ENCODE measurements at regions not wholly inside any gene's neighbourhood (a gene's known extent, or its start where the extent isn't known, plus 50 kb on each side); places are given as distances from the start of the nearest gene placed in this dataset.

DNA sequence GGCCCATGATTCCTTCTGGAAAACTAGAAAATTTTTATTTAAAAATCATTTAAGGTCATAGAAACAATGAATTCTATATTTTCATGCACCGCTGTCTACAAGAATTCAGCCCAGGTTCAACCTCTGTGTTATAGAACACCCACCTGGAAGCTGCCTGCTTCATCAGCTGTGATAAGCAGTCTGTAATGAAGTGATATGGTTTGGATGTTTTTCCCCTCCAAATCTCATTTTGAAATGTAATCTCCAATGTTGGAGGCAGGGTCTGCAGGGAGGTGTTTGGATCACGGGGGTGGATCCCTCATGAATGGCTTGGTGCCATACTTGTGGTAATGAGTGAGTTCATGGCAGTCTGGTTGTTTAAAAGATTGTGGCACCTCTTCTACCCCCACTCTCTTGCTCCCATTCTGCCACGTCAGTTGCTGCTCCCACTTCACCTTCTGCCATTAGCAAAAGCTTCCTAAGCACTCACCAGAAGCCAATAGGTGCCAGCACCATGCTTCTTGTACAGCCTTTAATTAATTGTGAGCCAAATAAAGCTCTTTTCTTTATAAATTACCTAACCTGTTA is 55.6 kb downstream of the MRPL32 start:
- no peaks in the 10 kb centered on the region for H3K36me3 ChIP-seq
- peaks cover 2% of the 10 kb centered on the region; the same call in 1 of the 2 replicates for H3K9me3 ChIP-seq
- H3K4me3 ChIP-seq: no peak overlapping the region
- no peaks in the 10 kb centered on the region for H3K27me3 ChIP-seq
- no peak for DNase-seq

DNA sequence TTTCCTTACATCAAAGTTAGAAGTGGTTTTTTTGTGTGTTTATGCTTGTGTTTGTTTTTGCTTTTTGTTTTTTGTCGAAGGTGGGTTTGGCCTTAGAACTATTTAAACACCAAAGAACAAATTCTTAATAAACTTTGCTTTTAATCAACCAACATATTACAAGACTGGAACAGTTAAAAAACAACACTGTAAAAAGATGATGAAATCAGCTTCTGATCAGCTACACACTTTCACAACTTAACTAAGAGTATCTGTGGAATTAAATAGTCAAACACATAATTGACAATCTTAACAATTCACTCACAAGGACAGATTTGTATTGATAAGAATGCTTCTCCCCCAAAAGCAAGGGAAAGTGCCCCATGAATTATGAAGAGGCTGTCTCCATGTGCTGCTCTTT is 58.8 kb downstream of the MRPL32 start:
- Histone ChIP-seq H3K9me3 (no peaks in the 10 kb centered on the region), H3K4me3 (no peak overlapping the region), H3K27me3 (no peaks in the 10 kb centered on the region), H3K36me3 (no peaks in the 10 kb centered on the region)
- DNase-seq: no peak

DNA sequence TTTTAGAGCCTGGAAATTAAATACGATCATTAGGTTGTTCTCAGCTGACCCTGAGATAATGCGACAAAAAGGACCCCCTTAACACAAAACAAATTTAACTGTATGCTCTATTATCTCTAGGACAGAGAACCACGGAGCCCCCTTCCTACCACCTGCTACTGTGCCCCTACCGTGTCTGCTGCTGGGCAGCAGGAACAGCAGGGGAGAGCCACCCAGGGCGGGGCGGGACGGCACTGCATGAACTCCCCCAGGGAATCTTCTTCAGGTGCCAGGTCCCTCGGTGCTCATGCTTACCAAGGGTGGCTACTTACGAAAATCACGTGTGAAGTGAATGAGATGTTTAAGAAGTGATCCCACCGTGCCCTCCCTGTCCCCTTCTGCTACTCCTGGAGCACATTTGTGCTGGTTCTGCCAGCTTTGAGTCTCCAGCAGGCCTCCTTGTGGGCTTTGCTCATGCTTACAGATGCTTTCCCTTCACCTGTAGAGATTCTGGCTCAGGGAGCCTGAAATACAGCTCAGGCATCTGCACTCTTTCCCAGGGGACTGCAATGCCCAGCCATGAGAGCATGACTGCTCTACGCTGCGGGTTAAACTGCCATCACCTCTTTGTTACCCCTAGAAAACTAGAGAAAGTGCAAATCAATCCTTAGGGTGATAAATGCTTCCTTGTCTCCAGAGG is 59.9 kb downstream of the MRPL32 start:
- no peak overlapping the region for H3K4me3 ChIP-seq

DNA sequence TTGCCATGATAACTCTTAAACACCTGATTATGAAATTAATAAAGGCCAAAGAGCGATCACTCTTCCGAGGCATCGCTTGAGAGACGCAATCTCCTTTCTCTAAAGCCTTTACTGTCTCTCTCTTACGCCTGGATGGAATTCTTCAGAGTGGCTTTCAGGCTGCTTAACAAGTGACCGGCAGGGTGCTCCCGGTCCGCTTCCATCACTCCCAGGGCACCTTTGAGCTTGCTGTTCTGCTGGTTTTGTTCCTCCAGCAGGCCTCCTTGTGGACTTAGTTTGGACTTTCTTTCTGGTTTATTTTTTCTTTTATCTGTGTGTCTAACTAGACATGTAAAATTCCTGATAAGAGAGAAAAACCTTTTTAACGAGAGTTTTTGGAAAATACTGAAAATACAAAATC is 60.9 kb downstream of the MRPL32 start:
- no peak overlapping the region for H3K4me3 ChIP-seq
- no peak for DNase-seq
- no peaks in the 10 kb centered on the region for H3K9me3 ChIP-seq
- H3K27me3 ChIP-seq: no peaks in the 10 kb centered on the region
- H3K36me3 ChIP-seq: no peaks in the 10 kb centered on the region

More for the DNA sequence above, 59.9 kb downstream of the MRPL32 start:
- Histone ChIP-seq H3K36me3 (no peaks in the 10 kb centered on the region), H3K27me3 (no peaks in the 10 kb centered on the region), H3K9me3 (no peaks in the 10 kb centered on the region)
- DNase-seq: no peak

DNA sequence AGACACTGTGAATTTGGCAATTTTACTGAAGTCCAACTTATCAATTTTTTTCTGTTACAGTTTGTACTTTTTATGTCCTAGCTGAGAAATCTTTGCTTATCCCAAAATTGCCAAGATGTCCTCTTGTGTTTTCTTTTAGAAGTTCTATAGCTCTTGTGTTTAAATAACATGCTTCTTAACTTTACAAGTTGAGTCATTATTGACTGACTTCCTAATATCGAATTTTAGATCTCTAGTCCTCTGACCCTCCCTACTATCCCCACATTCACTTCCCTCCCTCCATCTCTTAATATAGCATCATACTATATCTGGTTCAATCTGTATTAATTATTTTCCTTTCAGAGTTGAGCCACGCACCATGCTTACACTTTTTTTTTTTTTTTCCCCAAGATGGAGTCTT is 61.9 kb downstream of the MRPL32 start:
- no peaks in the 10 kb centered on the region for H3K36me3 ChIP-seq
- no peaks in the 10 kb centered on the region for H3K27me3 ChIP-seq
- no peak for DNase-seq
- H3K4me3 ChIP-seq: no peak overlapping the region
- no peaks in the 10 kb centered on the region for H3K9me3 ChIP-seq

DNA sequence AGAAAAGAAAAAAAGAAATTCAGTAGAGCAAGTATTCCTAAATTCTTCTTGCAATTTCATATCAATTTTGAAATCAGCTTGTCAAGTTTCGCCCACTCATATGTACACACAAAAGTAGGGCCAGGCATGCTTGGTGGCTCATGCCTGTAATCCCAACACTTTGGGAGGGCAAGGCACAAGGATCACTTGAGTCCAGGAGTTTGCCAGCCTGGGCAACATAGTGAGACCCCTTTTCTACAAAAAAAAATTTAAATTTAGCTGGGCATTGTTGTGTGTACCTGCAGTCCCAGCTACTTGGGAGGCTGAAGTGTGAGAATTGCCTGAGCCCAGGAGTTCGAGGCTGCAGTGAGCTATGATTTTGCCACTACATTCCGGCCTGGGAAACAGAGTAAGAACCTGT is 65.4 kb downstream of the MRPL32 start:
- no peak for DNase-seq
- no peaks in the 10 kb centered on the region for H3K27me3 ChIP-seq
- no peak overlapping the region for H3K4me3 ChIP-seq
- no peaks in the 10 kb centered on the region for H3K36me3 ChIP-seq
- no peaks in the 10 kb centered on the region for H3K9me3 ChIP-seq

DNA sequence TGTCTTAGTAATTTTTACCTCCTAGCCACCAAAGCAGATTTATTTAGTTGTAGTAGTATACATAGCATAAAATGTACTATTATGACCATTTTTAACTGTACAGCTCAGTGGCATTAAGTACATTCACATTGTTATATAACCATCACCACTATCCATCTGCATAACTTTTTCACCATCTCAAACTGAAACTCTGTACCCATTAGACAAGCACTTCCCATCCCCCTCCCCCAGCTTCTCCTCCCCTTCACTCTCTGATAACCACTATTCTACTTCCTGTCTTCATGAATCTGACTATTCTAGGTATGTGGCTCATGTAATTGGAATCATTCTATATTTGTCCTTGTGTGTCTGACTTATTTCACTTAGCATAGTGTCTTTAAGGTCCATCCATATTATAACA is 71.9 kb downstream of the MRPL32 start:
- Histone ChIP-seq H3K4me3 (no peak overlapping the region), H3K36me3 (no peaks in the 10 kb centered on the region), H3K9me3 (no peaks in the 10 kb centered on the region), H3K27me3 (no peaks in the 10 kb centered on the region)
- DNase-seq: no peak

DNA sequence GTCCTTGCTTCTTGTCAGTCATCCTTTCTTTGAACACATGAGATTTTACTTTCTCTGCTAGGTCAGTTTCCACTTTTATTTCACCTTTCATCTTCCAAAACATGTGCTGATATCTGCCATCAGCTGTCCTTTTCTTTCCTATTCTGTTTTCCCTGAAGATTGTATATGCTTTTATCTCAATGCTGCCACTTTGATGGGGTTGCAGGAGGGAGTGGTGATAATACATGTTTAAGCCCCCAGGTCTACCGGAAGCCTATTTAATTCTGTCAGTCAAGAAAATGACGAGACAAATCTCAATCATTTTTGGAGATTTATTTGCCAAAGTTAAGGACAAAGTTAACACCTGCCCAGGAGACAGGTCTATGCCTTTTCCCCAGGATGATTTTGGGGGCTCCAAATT is 73.8 kb downstream of the MRPL32 start:
- Histone ChIP-seq H3K27me3 (no peaks in the 10 kb centered on the region), H3K36me3 (no peaks in the 10 kb centered on the region), H3K4me3 (no peak overlapping the region), H3K9me3 (no peaks in the 10 kb centered on the region)
- no peak for DNase-seq

DNA sequence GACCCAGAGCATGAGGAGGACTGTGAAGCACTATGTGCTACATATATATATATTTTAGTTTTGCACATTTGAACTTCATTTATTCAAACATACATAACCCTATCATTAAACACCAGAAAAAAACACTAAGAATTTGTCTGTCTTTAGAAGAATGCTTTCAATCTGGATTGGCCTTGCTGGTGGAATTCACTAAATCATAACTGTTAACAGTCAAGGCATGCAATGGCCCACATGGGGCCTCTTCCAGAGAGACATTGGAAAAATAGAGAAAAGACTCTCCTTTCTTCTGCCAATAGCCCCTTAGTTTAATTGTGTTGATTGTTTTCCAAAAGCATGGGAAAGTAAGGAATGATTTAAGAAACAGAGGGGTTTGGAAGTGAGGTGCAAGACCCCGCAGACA is 77.9 kb downstream of the MRPL32 start:
- Histone ChIP-seq H3K4me3 (no peak overlapping the region), H3K36me3 (no peaks in the 10 kb centered on the region), H3K27me3 (no peaks in the 10 kb centered on the region), H3K9me3 (no peaks in the 10 kb centered on the region)
- no peak for DNase-seq

DNA sequence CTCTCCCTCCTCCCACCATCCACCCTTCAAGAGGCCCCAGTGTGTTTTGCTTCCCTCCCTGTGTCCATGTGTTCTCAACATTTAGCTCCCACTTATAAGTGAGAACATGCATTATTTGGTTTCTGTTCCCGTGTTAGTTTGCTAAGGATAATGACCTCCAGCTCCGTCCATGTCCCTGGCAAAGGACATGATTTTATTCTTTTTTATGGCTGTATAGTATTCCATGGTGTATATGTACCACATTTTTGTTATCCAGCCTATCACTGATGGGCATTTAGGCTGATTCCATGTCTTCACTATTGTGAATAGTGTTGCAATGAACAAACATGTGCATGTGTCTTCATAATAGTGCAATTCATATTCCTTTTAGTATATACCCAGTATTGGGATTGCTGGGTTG is 79.7 kb downstream of the MRPL32 start:
- DNase-seq: no peak
- Histone ChIP-seq H3K27me3 (no peaks in the 10 kb centered on the region), H3K9me3 (no peaks in the 10 kb centered on the region), H3K36me3 (no peaks in the 10 kb centered on the region), H3K4me3 (no peak overlapping the region)

DNA sequence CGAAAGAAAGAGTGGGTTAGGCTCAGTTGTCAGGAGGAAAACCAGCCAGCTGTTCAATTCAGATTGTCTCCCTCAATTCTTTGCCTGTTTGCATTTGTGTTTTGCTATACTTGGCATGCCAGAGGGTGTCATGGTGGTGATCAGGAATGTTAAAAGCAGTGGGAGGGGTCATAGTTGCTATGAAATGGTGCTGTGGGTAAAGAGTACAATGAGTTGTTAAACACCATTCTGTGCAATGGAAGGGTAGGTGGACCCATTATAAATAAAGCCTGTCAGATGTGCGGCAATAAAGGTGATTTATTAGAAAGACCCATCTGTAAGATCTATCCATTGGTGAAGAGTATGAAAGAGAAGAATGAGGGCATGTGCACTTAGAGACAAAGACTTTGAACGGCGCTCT is 82.2 kb downstream of the MRPL32 start:
- H3K9me3 ChIP-seq: no peaks in the 10 kb centered on the region
- no peak for DNase-seq
- H3K36me3 ChIP-seq: no peaks in the 10 kb centered on the region
- no peak overlapping the region for H3K4me3 ChIP-seq
- H3K27me3 ChIP-seq: no peaks in the 10 kb centered on the region

DNA sequence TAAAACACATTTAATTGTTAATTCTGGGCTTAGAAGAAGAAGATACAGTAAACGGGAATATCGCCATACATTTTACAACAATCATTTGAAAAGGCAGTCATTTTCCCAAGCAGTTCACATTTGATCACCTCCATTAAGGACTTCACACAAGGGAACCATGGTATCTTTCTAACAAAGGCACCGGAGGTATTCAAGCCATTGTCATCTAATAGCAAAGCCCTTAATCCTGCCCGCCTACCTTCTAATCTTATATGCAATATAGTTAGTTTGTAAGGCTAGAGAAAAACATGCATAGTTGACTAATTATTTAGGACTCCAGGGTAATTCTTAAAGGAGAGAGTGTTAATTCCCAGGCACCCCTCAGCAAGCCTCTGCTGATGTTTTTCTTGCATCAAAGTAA is 83.1 kb downstream of the MRPL32 start:
- Histone ChIP-seq H3K27me3 (no peaks in the 10 kb centered on the region), H3K36me3 (no peaks in the 10 kb centered on the region), H3K9me3 (no peaks in the 10 kb centered on the region; the same call in 1 of the 2 replicates), H3K4me3 (no peak overlapping the region)
- DNase-seq: no peak

DNA sequence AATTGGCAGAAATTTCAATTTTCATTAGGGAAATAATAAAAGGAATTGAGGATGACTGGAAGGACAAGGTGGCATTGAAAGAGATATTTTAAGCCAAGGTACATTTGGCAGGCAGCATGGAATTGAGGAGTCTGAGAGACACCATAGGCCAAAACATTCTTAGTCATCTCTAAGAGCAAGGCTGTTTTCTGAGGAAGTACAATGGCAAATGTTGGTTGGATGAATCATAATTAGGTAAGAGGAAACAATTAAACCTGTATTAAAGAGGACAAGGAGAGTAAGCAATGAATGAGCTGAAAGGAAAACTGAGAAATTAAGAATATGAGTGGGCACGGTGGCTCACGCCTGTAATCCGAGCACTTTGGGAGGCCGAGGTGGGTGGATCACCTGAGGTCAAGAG is 86.3 kb downstream of the MRPL32 start:
- Histone ChIP-seq H3K36me3 (no peaks in the 10 kb centered on the region), H3K9me3 (no peaks in the 10 kb centered on the region; the same call in 1 of the 2 replicates), H3K4me3 (no peak overlapping the region), H3K27me3 (no peaks in the 10 kb centered on the region)
- no peak for DNase-seq

DNA sequence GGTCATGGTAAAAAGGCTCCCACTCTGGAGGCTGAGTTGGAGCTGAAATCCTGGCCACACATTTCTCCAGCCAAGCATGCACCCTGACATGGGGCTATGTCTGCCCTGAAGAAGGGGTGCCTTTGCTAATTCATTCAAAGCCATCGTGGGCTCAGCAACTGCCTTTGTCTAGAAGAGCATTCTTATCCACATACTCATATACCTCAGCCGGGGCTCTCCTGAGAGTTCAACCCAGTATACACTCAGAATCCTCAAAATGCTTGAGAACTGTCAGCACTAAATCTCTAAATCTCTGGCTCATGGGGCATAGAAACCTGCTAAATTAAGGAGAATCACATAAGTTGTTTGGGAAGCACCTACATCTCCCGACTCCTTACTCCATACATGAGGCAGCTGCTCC is 89.3 kb downstream of the MRPL32 start:
- no peak overlapping the region for H3K4me3 ChIP-seq
- no peaks in the 10 kb centered on the region; the same call in 1 of the 2 replicates for H3K9me3 ChIP-seq
- H3K36me3 ChIP-seq: no peaks in the 10 kb centered on the region
- no peaks in the 10 kb centered on the region for H3K27me3 ChIP-seq
- DNase-seq: no peak

DNA sequence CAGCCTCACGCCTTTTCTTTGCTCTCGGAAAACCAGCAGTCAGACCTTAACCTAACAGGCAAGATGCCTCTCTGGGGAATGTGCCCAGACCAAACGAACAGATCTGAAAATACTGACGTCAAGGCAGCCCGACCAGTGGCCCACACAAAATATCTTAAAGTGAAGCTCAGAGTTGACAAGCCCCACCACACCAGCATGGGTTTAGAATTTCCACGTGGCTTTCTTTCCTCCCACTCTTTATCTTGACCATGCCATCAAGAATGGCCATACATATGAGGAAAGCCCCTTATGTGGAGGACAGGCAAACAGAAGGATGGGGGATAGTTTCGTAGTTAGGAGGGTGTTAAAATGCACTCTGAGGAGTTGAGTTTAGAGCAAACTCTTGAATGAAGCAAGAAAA is 89.8 kb downstream of the MRPL32 start:
- H3K36me3 ChIP-seq: no peaks in the 10 kb centered on the region
- no peaks in the 10 kb centered on the region; the same call in 1 of the 2 replicates for H3K9me3 ChIP-seq
- no peak for DNase-seq
- no peak overlapping the region for H3K4me3 ChIP-seq
- no peaks in the 10 kb centered on the region for H3K27me3 ChIP-seq

DNA sequence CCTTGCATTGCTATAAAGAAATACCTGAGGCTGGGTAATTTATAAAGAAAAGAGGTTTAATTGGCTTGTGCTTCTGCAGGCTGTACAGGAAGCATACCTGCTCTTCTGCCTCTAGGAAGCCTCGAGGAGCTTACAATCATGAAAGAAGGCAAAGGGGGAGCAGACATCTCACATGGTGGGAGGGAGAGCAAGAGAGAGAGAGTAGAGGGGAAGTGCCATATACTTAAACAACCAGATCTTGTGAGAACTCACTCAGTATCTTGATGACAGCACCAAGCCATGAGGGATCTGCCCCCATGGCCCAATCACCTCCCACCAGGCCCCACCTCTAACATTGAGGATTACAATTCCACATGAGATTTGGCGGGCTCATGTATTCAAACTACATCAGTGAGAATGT is 79.1 kb upstream of the HECW1 start:
- Histone ChIP-seq H3K9me3 (no peaks in the 10 kb centered on the region), H3K36me3 (no peaks in the 10 kb centered on the region), H3K27me3 (no peaks in the 10 kb centered on the region), H3K4me3 (no peak overlapping the region)
- no peak for DNase-seq

DNA sequence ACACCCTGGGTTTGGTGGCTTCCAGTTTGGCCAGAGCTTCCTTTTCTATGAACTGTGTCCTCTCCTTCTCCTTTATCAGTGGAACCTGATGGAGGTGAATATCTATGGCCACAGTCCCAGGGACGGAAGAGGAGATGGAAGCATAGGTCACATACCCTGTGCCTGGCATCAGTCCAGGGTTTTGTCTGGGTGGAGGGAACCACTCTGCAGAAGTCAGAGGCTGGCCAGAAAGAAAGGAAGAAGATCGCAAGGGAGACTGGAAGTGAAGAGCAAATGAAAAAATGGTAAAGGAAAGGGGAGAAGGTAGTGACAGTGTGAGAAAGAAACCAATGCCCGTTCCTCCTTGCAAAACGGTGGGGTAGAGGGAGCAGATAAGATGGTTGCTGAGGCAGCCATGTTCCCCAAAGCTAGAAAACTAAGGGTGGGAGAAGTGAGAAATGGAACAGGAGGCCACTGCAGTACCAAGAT is 77.9 kb upstream of the HECW1 start:
- DNase-seq: no peak
- H3K4me3 ChIP-seq: no peak overlapping the region
- no peaks in the 10 kb centered on the region for H3K36me3 ChIP-seq
- H3K9me3 ChIP-seq: 0 out of 2 replicates have a peak, but pooled peaks cover 4% of the 10 kb centered on the region
- no peaks in the 10 kb centered on the region for H3K27me3 ChIP-seq

DNA sequence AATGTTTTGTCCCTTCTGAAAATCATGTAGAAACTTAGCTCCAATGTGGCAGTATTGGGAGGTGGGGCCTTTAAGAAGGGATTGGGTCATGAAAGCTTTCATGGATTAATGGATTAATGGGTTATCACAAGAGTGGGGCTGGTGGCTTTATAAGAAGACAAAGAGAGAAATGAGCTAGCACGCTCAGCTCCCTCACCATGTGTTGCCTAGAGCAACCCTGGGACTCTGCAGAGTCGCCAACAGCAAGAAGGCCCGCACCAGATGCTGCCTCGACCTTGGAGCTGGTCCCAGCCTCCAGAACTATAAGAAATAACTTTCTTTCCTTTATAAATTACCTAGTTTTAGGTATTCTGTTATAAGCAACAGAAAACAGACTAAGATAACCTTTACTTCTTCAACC is 74.9 kb upstream of the HECW1 start:
- Histone ChIP-seq H3K36me3 (no peaks in the 10 kb centered on the region), H3K4me3 (no peak overlapping the region), H3K27me3 (no peaks in the 10 kb centered on the region), H3K9me3 (0 out of 2 replicates have a peak, but pooled peaks cover 4% of the 10 kb centered on the region)
- no peak for DNase-seq
